GM12878 (cell line): ENCODE measurements at regions not wholly inside any gene's neighbourhood (a gene's known extent, or its start where the extent isn't known, plus 50 kb on each side); places are given as distances from the start of the nearest gene placed in this dataset.

Source experiments
- CREM ChIP-seq: IDR thresholded peaks from 2 replicates; pipeline ENCODE4 v1.6.1; 2014; ENCODE audit warnings: antibody characterized with exemption, low read depth
- E2F4 ChIP-seq: IDR thresholded peaks from 2 replicates; pipeline ENCODE4 v1.6.1; 2012; ENCODE audit warnings: low read depth, low read length, improper control_type of control experiment
- ESRRA ChIP-seq: IDR thresholded peaks from 2 replicates; pipeline ENCODE4 v1.6.1; 2012; ENCODE audit warnings: mild to moderate bottlenecking, low read length, improper control_type of control experiment
- SPI1 ChIP-seq: IDR thresholded peaks from 2 replicates; pipeline ENCODE4 v1.6.1; 2011; ENCODE audit warnings: low read depth, mild to moderate bottlenecking, low read length, moderate library complexity, borderline replicate concordance; ENCODE audit not compliant: insufficient read depth
- TCF3 ChIP-seq: IDR thresholded peaks from 2 replicates; pipeline ENCODE4 v1.6.1; 2012; ENCODE audit warnings: low read depth, mild to moderate bottlenecking, low read length, borderline replicate concordance; ENCODE audit not compliant: insufficient read depth

- TF ChIP-seq SPI1 (no peak), TCF3 (no peak), CREM (no peak), ESRRA (no peak), E2F4 (no peak)
Observed at GRCh38 chr4:36676139-36677050, 395.0 kb downstream of the DTHD1 start.
